GM19452 (cell line): ENCODE measurements at regions not wholly inside any gene's neighbourhood (a gene's known extent, or its start where the extent isn't known, plus 50 kb on each side); places are given as distances from the start of the nearest gene placed in this dataset.
"Not testable (repeated sequence)": the region's sequence is repeated elsewhere in the genome, so short reads cannot be mapped to it uniquely, and the experiment has no call there.

ENCODE experiments used
- ATAC-seq: cut with Tn5 transposase; IDR thresholded peaks from one replicate; pipeline ENCODE4 v1.9.1; 2021; ENCODE audit not compliant: unreplicated experiment

- not testable (repeated sequence) for ATAC-seq
Observed at GRCh38 chr7:66456431-66456830, 172.2 kb upstream of the KCTD7 start.

GRCh38 chr7:66458991-66459390 lies 169.7 kb upstream of the KCTD7 start:
- ATAC-seq: not testable (repeated sequence)

DNA sequence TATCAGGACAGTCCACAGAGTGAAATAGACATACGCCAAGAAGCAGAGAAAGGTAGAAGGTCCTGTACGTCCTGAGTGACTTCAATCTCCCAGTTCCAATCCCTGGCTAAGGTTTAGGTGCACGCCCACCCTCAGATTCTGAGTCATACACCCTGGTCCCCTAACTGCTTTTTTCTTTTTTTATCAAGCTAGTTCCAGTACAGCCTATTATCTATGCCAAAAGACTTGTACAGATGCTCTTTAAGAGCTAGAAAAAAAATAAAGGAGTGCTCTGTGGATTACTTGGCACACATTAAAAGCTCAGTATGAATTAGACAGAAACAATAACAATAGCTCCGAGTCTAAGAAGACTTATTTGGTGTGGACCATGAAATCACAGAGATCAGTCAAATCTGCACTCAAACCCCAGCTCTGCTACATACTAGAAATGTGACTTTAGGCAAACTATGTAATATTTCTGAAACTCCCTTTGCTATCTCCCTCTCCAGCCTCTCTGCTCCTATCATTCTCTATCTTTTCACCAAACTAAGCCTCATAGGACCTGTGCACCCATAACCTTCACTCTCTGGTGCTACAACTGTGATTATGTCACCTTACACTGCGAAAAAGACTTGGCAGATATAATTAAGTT lies 168.8 kb upstream of the KCTD7 start:
- not testable (repeated sequence) for ATAC-seq

DNA sequence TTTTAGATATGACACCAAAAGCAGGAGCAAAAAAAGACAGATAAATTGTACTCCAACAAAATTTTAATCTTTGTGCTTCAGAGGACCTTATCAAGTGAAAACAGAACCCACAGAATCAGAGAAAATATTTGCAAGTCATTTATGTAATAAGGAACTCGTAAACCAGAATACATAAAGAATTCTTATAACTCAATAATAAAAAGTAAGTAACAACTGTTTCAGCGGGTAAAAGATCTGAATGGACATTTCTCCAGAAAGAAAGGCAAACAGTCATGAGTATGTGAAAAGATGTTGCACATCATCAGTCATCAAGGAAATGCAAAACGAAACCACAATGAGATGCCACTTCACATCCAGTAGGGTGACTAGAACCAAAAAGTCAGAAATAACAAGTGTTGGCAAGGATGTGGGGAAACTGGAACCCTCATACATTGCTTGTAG lies 167.7 kb upstream of the KCTD7 start:
- ATAC-seq: no peak

DNA sequence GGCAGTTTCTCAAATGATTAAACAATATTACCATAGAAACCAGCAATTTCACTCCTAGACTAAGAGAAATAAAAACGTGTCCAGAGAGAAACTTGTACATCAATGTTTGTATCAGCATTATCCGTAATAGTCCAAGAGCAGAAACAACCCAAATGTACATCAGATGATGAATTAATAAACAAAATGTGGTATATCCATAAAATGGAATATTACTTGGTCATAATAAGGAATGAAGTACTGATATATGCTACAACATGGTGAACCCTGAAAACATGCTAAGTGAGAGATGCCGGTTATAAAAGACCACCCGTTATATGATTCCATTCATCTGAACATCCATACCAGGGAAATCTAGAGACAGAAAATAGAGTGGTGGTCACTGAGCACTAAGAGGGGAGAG lies 167.3 kb upstream of the KCTD7 start:
- ATAC-seq: not testable (repeated sequence)

- not testable (repeated sequence) for ATAC-seq
Observed at GRCh38 chr7:66462831-66463230, 165.8 kb upstream of the KCTD7 start.

GRCh38 chr7:66464059-66464458 lies 164.6 kb upstream of the KCTD7 start:
- no peak for ATAC-seq

- ATAC-seq: no peak
Observed at GRCh38 chr7:66466081-66466600, 162.5 kb upstream of the KCTD7 start.

DNA sequence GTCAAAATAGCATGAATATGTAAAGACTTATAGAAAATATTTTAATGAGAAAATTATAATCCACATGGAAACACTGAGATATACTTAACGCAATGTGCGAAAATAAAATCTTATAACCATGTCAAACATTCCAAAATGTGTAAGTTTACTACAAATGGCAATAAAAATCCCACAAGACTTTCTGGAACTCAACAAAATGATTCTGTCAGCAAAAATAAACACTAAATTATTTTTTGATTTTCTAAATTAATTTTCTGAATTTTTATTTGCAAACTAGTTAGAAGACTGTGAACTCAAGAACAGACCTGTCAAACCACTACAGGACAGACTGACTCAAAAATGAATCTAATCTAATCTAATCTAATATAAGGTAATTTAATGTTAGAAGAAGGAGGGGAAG lies 160.8 kb upstream of the KCTD7 start:
- no peak for ATAC-seq

DNA sequence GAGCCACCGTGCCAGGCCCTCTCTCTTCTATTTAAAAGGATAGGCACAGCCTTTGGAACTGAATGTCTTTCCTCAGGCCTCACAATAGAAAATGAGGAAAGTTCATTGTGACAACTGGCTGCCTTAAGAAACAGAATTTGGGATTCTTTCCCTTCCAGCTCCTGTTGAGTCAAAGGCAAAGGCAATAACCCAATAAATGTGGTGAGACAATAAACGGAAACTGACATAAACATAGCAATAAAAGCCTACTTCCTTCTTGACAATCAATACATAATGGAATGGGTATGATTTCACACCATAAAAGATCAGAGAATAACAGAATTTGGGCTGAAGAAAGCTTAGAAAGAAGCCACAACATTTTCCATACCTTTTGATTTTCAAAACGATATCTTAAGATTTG lies 155.6 kb upstream of the KCTD7 start:
- not testable (repeated sequence) for ATAC-seq

GRCh38 chr7:66474441-66474840 lies 154.2 kb upstream of the KCTD7 start:
- ATAC-seq: no peak

- not testable (repeated sequence) for ATAC-seq
Observed at GRCh38 chr7:66476056-66476455, 152.6 kb upstream of the KCTD7 start.

DNA sequence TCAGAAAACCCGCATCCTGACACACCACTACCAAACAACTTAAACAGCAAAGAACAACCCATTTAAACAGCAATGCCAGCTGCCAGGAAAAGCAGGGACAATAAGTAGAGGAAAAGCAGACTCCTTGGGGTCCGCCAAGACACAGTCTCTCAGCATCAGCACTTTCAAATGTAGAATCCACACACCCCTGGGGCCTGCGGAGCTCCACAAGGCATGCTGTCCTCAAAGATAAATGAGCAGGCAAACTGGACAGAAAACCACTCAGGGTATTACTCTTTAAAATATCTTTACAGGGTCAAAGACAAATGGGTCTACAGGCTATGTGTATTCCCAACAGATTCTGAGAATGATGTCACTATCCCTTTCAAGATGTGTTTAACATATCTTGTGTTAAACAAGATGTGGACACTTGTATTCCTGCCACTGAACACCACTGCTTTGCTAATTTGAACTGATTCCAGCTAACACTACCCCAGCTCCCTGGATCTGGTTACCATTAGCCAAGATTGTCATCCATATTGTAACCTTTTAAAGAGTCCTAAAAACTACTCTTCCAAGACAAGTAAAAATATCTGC lies 150.8 kb upstream of the KCTD7 start:
- not testable (repeated sequence) for ATAC-seq

GRCh38 chr7:66481229-66481628 lies 147.5 kb upstream of the KCTD7 start:
- not testable (repeated sequence) for ATAC-seq

DNA sequence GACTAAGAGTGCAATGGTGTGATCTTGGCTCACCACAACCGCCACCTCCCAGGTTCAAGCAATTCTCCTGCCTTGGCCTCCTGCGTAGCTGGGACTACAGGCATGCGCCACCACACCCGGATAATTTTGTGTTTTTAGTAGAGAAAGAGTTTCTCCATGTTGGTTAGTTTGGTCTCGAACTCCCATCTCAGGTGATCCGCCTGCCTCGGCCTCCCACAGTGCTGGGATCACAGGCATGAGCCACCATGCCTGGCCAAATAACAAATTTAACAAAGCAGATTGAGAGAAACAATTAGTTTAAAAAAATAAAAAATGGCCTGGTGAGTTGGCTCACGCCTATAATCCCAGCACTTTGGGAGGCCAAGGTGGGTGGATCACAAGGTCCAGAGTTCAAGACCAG lies 139.6 kb upstream of the KCTD7 start:
- ATAC-seq: not testable (repeated sequence)

- not testable (repeated sequence) for ATAC-seq
Observed at GRCh38 chr7:66489741-66490140, 138.9 kb upstream of the KCTD7 start.

DNA sequence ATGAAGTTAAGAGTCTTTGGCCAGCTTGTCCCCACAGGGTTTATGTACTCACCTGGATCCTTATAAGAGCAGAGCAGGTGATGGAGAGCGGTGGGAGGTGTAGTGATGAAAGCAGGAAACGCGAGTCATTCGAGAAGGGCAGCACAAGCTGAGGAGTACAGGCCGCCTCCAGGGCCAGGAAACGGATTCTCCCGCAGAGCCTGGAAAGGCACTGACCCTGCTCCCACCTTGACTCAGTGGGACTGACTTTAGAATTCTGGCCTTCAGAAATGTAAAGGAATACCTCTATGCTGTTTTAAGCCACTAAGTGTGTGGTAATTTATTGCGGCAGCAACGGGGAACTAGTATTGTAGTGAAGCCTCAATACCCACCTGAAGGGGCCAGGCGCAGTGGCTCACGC lies 137.7 kb upstream of the KCTD7 start:
- not testable (repeated sequence) for ATAC-seq

DNA sequence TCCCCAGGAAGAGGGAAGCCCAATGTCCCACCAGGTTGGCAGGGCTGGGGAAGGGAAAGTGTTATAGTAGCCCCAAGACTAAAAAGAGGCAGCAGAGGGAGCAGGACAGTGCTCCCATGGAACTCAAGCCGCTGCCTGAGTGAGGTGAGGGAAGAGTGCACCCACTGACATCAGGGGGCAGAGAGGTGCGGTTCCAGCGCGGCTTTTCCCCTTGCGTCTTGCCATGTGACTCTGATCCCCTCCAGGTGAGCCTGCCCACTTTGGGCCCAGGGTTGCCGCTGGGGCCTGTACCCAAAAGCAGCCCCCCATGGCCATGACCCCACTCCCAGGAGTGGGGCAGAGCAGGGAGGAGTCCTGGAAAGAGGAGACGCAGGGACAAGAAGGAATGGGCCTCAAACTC lies 136.3 kb upstream of the KCTD7 start:
- not testable (repeated sequence) for ATAC-seq

DNA sequence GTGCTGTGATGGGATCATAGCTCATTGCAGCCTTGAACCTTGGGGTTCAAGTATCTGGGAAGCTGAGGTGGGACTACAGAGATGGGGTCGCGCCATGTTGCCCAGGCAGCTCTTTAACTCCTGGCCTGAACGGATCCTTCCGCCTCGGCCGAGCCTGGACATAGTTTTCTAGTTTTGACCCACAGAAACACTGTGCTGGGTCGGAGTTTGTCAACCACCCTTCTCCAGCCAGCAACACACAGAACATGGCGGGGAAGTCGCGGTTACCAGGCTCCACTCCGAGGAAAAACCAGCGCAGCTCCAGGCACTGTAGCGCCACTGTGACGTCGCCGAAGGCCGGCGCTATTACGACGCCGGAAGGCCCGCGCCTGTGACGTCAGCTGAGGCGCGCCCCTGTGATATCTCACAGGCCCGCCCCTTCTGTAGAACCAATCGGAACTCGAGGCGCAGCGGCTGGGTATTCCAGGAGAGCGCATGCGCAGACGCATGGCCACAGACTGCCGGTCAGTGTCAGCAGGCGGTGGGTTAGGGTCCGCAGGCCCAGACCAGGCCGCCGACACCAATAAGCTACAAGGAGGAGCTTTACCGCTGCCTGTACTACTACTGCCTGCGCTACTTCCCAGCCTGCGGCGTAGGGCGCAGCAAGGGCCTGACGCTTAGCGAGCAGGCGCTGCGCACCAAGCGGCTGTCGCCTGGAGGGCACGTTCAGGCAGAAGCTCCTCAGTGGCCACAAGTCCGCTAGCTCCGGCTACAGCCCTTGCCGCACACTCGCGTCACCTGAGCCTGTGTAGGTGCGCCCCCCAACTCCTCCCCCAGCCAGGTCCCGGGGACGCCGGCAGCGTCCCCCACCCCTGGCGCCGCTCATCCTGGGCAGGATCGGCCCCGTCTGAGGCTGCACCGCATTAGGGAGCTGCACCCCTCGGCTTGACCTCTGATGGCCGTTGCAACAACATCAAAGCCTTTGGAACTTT lies 135.2 kb upstream of the KCTD7 start:
- peak; percentile 99 for ATAC-seq

GRCh38 chr7:66497346-66497745 lies 131.3 kb upstream of the KCTD7 start:
- no peak for ATAC-seq

DNA sequence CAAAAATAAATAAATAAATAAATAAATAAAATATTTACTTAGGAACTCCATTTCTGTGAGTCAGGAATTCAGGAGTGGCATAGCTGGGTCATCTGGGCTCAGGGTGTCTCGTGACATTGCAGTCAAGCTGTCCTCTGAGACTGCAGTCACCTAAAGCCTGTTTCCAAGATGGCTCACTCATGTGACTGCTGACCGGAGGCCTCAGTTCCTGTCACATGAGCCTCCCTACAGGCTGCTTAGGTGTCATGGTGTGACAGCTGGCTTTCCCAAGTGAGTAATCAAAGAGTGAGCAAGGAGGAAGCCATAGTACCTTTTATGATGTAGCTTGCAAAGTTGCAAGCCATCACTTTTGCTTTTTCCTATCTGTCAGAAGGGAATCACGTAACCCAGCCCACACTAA lies 128.6 kb upstream of the KCTD7 start:
- ATAC-seq: no peak
